C4-2B (cell line): ENCODE measurements at regions not wholly inside any gene's neighbourhood (a gene's known extent, or its start where the extent isn't known, plus 50 kb on each side); places are given as distances from the start of the nearest gene placed in this dataset.

Experiments
- CTCF ChIP-seq: fragments of 450-650 bp; conservative IDR thresholded peaks from 2 replicates; pipeline ENCODE4 v1.5.1; 2017; ENCODE audit warnings: mild to moderate bottlenecking
- ZFX ChIP-seq: fragments of 450-650 bp; IDR thresholded peaks from 2 replicates; pipeline ENCODE4 v1.6.1; 2017

DNA sequence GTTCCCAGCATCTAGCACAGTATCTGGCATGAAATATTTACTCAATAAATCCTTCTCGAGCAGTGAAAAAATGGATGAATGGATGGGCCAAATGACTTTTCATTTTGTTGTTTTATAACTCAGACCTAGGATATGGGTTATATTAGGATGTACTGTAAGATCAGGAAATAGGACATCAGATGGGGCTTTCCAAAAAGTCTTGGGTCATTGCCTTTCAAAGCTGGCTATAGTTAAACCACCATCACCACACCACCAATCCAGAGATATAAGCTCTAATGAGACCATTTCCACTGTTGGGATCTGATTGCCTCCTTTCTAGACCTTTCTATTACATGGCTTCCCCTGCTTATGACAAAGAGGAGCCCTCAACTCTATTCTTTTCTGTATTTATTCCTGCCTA lies 525.0 kb upstream of the TCF4 start:
- TF ChIP-seq CTCF (no peak), ZFX (no peak)
